ENCODE measurements at regions not wholly inside any gene's neighbourhood (a gene's known extent, or its start where the extent isn't known, plus 50 kb on each side); places are given as distances from the start of the nearest gene placed in this dataset.

DNA sequence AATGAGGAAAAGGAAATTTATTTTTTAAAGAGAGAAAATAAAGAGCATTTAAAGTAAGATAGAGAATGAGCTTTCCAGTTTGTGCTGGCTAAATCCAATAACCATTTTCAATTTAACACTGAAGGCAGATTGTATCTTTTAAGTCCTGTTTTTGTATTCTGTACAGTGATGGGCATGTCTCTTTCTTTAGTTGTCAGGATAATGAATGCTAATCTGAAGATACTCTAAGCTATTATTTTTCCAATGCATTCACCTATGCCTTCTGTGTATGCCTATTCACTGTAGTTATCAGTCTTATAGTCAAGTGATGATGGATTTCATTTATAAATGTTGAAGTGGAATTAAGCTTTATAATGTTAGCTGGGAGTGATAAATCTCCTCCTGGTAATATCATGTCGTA is 101.4 kb downstream of the DYNAP start:
- Histone ChIP-seq H3K36me3 (ENCODE audit: control insufficient read depth in 1 of 2, insufficient read depth in 2 of 2, low read length in 2 of 2) (no peaks in the 10 kb centered on the region), H3K4me3 (ENCODE audit: low read depth in 1 of 2, low read length in 2 of 2) (no peak overlapping the region), H3K27me3 (ENCODE audit: low read depth, low read length) (no peaks in the 10 kb centered on the region), H3K27ac (ENCODE audit: low read length) (no peak overlapping the region), H3K4me1 (ENCODE audit: control insufficient read depth in 1 of 2, insufficient read depth in 2 of 2, low read length in 2 of 2) (no peaks in the 10 kb centered on the region), H3K9me3 (ENCODE audit: control insufficient read depth in 1 of 2, low read length in 2 of 2) (no peaks in the 10 kb centered on the region)

DNA sequence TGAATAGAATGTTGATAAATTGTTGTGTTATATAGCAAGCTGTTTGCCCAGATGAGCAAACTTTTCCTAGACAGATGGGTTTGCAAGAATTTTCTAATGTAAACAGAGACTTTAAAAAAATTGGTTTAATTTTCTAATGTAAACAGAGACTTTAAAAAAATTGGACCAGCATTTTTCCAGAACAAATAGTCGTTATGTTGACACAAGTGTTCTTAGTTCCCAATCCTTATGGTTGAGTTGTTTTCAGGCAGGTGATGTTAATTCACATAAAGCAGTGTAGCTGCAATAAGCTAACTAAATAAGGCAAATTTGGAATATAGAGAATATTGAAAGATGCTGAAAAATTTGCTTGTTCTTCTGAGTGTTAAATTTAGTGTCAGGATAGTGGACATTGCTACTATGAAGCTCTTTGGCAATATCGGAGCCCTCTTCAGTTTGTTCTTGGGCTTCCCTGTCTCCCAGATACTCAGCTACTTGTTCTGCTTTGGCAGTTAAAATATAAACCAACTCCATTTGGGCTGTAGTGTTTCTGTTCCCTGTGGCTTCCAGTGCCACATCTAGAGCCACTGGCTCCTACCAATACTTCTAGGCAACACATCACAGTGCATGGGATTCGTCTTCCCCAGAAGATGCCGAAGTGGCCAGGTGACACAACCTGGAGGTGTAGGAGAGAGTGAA is 105.7 kb downstream of the DYNAP start:
- Histone ChIP-seq H3K27ac (ENCODE audit: low read length) (no peak overlapping the region), H3K4me3 (ENCODE audit: low read depth in 1 of 2, low read length in 2 of 2) (no peak overlapping the region), H3K27me3 (ENCODE audit: low read depth, low read length) (no peaks in the 10 kb centered on the region)

DNA sequence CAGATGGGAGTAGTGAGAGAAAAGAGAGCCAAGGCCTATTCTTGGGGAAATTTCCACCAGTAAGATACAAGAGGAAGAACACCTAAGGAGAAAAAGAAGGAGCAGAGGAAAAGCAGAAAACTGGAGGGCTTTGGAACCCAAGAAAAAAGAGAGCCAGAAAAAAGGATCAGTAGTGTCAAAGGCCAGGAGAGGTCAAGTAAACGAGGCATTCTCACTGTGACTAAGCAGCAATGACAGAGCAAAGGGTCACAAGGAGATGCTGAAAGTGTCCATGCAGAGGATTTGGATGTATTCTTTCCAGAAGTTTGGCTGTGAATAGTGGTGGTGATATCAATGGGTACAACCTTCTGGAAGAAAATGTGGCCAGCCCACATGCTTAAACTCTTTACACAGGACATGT is 109.5 kb downstream of the DYNAP start:
- H3K4me3 ChIP-seq (ENCODE audit: low read depth in 1 of 2, low read length in 2 of 2): no peak overlapping the region
- no peaks in the 10 kb centered on the region for H3K9me3 ChIP-seq (ENCODE audit: control insufficient read depth in 1 of 2, low read length in 2 of 2)

More for the DNA sequence above, 105.7 kb downstream of the DYNAP start:
- Histone ChIP-seq H3K4me1 (ENCODE audit: control insufficient read depth in 1 of 2, insufficient read depth in 2 of 2, low read length in 2 of 2) (no peaks in the 10 kb centered on the region), H3K36me3 (ENCODE audit: control insufficient read depth in 1 of 2, insufficient read depth in 2 of 2, low read length in 2 of 2) (no peaks in the 10 kb centered on the region), H3K9me3 (ENCODE audit: control insufficient read depth in 1 of 2, low read length in 2 of 2) (no peaks in the 10 kb centered on the region)

DNA sequence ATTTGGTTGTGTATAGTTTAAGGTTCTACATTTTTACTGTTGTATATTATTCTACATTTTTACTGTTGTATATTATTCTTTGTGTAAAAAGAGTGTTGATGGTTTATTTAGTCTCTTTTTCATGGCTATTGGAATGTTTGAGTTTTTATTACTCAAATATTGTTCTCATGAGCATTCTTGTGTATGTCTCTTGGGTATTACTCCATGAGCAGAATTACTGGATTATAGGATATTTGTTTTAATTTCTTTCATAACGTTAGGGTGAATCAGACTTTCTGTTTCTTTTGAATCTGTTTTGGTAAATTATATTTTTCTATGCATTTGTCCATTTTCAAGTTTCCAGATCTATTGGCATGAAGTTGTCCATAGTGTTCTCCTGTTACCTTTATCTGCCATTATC is 111.6 kb downstream of the DYNAP start:
- H3K4me3 ChIP-seq (ENCODE audit: low read depth in 1 of 2, low read length in 2 of 2): no peak overlapping the region

More for the DNA sequence above, 109.5 kb downstream of the DYNAP start:
- Histone ChIP-seq H3K4me1 (ENCODE audit: control insufficient read depth in 1 of 2, insufficient read depth in 2 of 2, low read length in 2 of 2) (no peaks in the 10 kb centered on the region), H3K36me3 (ENCODE audit: control insufficient read depth in 1 of 2, insufficient read depth in 2 of 2, low read length in 2 of 2) (no peaks in the 10 kb centered on the region), H3K27ac (ENCODE audit: low read length) (no peak overlapping the region), H3K27me3 (ENCODE audit: low read depth, low read length) (no peaks in the 10 kb centered on the region)

DNA sequence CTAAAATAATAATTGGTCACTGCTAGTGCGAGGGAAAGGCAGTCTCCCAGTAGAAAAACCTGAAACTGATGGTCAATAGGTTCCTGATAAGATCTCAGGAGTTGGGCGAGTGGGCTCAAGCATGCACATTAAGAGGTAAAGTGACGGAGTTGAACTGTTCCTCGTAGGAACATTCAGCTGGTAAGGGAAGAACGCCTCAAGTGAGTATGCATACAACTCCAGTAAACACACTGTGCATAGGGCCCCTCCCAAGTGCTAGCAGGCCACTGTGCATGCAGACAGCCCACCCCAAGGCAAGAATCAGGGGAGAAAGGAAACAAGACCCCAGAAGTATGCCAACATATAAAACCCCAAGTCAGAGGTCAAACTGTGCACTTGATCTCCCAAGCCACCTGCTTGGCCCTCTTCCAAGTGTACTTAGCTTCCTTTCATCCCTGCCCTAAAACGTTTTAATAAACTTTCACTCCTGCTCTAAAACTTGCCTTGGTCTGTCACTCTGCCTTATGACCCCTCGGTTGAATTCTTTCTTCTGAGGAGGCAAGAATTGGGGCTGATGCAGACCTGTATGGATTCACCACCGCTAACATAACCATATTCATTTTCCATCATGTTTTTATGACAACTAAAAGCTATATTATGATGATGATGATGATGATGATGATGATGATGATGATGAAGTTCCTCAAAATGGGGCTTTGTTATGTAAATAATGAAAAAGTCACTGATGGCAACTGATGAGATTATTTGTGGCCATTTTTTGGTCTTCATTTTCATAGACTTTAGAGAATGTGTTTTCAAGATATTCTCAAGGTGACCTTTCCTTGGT is 118.0 kb upstream of the RAB27B start:
- Histone ChIP-seq H3K9me3 (ENCODE audit: control insufficient read depth in 1 of 2, low read length in 2 of 2) (no peaks in the 10 kb centered on the region), H3K4me1 (ENCODE audit: control insufficient read depth in 1 of 2, insufficient read depth in 2 of 2, low read length in 2 of 2) (no peaks in the 10 kb centered on the region), H3K36me3 (ENCODE audit: control insufficient read depth in 1 of 2, insufficient read depth in 2 of 2, low read length in 2 of 2) (no peaks in the 10 kb centered on the region), H3K27ac (ENCODE audit: low read length) (no peak overlapping the region), H3K27me3 (ENCODE audit: low read depth, low read length) (no peaks in the 10 kb centered on the region), H3K4me3 (ENCODE audit: low read depth in 1 of 2, low read length in 2 of 2) (no peak overlapping the region)

More for the DNA sequence above, 111.6 kb downstream of the DYNAP start:
- no peaks in the 10 kb centered on the region for H3K36me3 ChIP-seq (ENCODE audit: control insufficient read depth in 1 of 2, insufficient read depth in 2 of 2, low read length in 2 of 2)
- no peak overlapping the region for H3K27ac ChIP-seq (ENCODE audit: low read length)
- H3K9me3 ChIP-seq (ENCODE audit: control insufficient read depth in 1 of 2, low read length in 2 of 2): no peaks in the 10 kb centered on the region
- no peaks in the 10 kb centered on the region for H3K27me3 ChIP-seq (ENCODE audit: low read depth, low read length)
- no peaks in the 10 kb centered on the region for H3K4me1 ChIP-seq (ENCODE audit: control insufficient read depth in 1 of 2, insufficient read depth in 2 of 2, low read length in 2 of 2)

DNA sequence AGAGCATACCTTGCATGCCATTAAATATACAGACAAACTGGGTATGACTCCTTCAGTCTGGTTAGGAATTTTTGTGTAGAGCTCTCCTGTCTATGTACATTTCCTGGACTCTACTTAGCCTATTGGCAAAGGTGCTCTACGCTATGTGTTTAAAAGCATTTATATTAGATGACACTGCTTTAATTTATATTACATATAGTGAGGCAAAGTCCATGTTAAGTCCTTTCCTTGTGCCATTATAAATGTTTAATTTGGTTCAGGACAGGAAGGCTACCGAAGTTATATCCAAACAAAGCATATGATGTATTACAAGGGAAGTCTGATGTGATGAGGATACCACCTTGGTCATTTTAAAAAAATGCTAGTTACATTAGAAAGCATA is 117.4 kb upstream of the RAB27B start:
- no peaks in the 10 kb centered on the region for H3K27me3 ChIP-seq (ENCODE audit: low read depth, low read length)
- no peak overlapping the region for H3K4me3 ChIP-seq (ENCODE audit: low read depth in 1 of 2, low read length in 2 of 2)
- no peaks in the 10 kb centered on the region for H3K4me1 ChIP-seq (ENCODE audit: control insufficient read depth in 1 of 2, insufficient read depth in 2 of 2, low read length in 2 of 2)
- no peaks in the 10 kb centered on the region for H3K36me3 ChIP-seq (ENCODE audit: control insufficient read depth in 1 of 2, insufficient read depth in 2 of 2, low read length in 2 of 2)
- no peaks in the 10 kb centered on the region for H3K9me3 ChIP-seq (ENCODE audit: control insufficient read depth in 1 of 2, low read length in 2 of 2)
- H3K27ac ChIP-seq (ENCODE audit: low read length): no peak overlapping the region

DNA sequence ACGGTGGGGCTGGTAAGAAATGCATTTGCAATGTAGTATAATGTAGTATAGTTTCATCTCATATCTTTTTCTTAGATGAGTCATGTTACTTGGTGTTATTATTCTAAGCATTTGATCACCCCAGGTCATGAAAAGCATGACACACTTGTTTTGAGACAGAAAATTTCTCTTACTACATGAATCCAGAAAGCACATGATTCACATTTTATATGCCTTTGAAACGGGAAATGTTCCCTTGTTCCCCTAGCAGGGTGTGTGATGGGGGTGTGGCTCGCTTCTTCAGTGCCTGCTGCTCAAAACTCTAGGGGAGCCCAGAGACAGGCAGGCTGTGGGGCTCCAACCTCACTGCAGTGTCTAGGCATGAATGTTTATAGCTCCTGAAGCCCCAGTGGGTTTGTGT is 116.0 kb upstream of the RAB27B start:
- no peak overlapping the region for H3K27ac ChIP-seq (ENCODE audit: low read length)
- no peaks in the 10 kb centered on the region for H3K27me3 ChIP-seq (ENCODE audit: low read depth, low read length)
- no peaks in the 10 kb centered on the region for H3K4me1 ChIP-seq (ENCODE audit: control insufficient read depth in 1 of 2, insufficient read depth in 2 of 2, low read length in 2 of 2)
- H3K4me3 ChIP-seq (ENCODE audit: low read depth in 1 of 2, low read length in 2 of 2): no peak overlapping the region
- H3K36me3 ChIP-seq (ENCODE audit: control insufficient read depth in 1 of 2, insufficient read depth in 2 of 2, low read length in 2 of 2): no peaks in the 10 kb centered on the region
- no peaks in the 10 kb centered on the region for H3K9me3 ChIP-seq (ENCODE audit: control insufficient read depth in 1 of 2, low read length in 2 of 2)

DNA sequence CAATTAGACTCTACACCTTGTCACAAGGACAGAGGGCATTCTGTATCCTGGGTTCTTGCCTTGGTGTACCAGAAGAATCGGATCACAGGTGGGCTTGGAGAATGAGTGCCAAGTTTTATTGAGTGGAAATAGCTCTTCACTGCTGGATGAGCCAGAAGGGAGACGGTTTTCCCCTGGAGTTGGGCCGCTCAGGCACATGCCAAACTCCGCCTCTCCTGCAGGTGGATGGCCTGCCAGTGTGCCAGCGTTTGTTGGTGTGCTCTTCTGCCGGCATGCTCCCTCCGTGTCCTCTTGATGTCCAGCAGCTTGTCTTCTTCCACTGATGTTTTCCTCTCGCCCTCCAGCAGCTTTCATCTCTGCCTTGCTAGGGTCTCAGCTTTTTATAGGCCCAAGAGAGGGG is 115.5 kb upstream of the RAB27B start:
- H3K4me1 ChIP-seq (ENCODE audit: control insufficient read depth in 1 of 2, insufficient read depth in 2 of 2, low read length in 2 of 2): peaks cover 0 to under 1% of the 10 kb centered on the region in 2 donors
- H3K27ac ChIP-seq (ENCODE audit: low read length): no peak overlapping the region
- H3K36me3 ChIP-seq (ENCODE audit: control insufficient read depth in 1 of 2, insufficient read depth in 2 of 2, low read length in 2 of 2): no peaks in the 10 kb centered on the region
- no peaks in the 10 kb centered on the region for H3K9me3 ChIP-seq (ENCODE audit: control insufficient read depth in 1 of 2, low read length in 2 of 2)
- H3K27me3 ChIP-seq (ENCODE audit: low read depth, low read length): no peaks in the 10 kb centered on the region
- no peak overlapping the region for H3K4me3 ChIP-seq (ENCODE audit: low read depth in 1 of 2, low read length in 2 of 2)

DNA sequence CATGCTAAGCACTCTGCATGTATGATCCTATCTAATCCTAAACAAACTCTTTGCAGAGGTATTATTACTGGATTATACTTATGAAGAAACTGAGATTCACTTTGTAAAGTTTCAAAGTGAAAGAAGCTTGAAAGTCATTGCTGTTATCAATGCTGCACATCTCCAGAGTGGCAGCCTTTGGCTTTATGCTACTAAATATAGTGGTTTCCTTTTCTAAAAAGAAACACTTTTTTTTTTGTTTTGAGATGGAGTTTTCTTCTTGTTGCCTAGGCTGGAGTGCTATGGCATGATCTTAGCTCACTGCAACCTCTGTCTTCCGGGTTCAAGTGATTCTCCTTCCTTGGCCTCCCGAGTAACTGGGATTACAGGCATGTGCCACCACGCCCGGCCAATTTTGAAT is 114.9 kb upstream of the RAB27B start:
- Histone ChIP-seq H3K9me3 (ENCODE audit: control insufficient read depth in 1 of 2, low read length in 2 of 2) (no peaks in the 10 kb centered on the region), H3K36me3 (ENCODE audit: control insufficient read depth in 1 of 2, insufficient read depth in 2 of 2, low read length in 2 of 2) (no peaks in the 10 kb centered on the region), H3K4me3 (ENCODE audit: low read depth in 1 of 2, low read length in 2 of 2) (no peak overlapping the region), H3K27me3 (ENCODE audit: low read depth, low read length) (no peaks in the 10 kb centered on the region), H3K4me1 (ENCODE audit: control insufficient read depth in 1 of 2, insufficient read depth in 2 of 2, low read length in 2 of 2) (peaks cover 0 to 3% of the 10 kb centered on the region in 2 donors), H3K27ac (ENCODE audit: low read length) (no peak overlapping the region)

DNA sequence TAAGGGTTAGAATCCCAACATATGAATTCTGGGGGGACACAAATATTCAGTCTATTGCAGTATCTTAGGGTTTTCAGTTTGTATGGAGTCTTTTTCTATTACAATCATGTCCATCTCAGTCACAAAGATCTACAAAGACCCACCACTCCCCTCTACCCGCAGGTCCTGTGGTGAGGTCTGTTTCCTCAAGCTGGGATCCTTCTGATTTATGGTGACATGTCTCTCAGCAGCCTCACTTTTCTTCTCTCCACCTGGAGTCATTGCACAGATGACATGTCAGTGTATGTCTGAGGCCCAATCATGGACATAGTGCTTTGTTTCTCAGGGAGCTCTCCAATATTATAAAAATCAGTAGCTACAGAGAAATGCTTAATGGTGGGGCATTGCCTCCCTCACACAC is 113.4 kb upstream of the RAB27B start:
- Histone ChIP-seq H3K27ac (ENCODE audit: low read length) (no peak overlapping the region), H3K4me3 (ENCODE audit: low read depth in 1 of 2, low read length in 2 of 2) (no peak overlapping the region), H3K4me1 (ENCODE audit: control insufficient read depth in 1 of 2, insufficient read depth in 2 of 2, low read length in 2 of 2) (peaks cover 0 to 3% of the 10 kb centered on the region in 2 donors), H3K27me3 (ENCODE audit: low read depth, low read length) (no peaks in the 10 kb centered on the region), H3K36me3 (ENCODE audit: control insufficient read depth in 1 of 2, insufficient read depth in 2 of 2, low read length in 2 of 2) (no peaks in the 10 kb centered on the region), H3K9me3 (ENCODE audit: control insufficient read depth in 1 of 2, low read length in 2 of 2) (no peaks in the 10 kb centered on the region)

DNA sequence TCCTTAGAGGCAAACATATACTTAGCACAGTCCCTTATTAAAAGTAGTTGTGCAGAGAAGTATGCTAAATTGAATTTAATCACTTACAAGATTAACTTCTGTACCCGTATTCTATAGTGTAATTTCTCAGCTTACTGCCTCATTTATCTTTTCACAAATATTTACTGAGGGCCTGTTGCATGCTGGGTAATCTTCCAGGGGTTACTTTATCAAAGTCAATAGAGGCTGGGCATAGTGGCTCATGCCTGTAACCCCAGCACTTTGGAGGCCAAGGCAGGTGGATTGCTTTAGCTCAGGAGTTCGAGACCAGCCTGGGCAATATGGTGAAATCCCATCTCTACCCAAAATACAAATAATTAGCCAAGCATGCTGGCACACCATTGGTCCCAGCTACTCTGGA is 111.7 kb upstream of the RAB27B start:
- no peaks in the 10 kb centered on the region for H3K36me3 ChIP-seq (ENCODE audit: control insufficient read depth in 1 of 2, insufficient read depth in 2 of 2, low read length in 2 of 2)
- no peak overlapping the region for H3K27ac ChIP-seq (ENCODE audit: low read length)
- H3K4me3 ChIP-seq (ENCODE audit: low read depth in 1 of 2, low read length in 2 of 2): no peak overlapping the region
- peaks cover 0 to 3% of the 10 kb centered on the region in 2 donors for H3K4me1 ChIP-seq (ENCODE audit: control insufficient read depth in 1 of 2, insufficient read depth in 2 of 2, low read length in 2 of 2)
- no peaks in the 10 kb centered on the region for H3K9me3 ChIP-seq (ENCODE audit: control insufficient read depth in 1 of 2, low read length in 2 of 2)
- no peaks in the 10 kb centered on the region for H3K27me3 ChIP-seq (ENCODE audit: low read depth, low read length)

Measured in muscle layer of duodenum (tissue), 2 donors.